CD4-positive, alpha-beta memory T cell (primary cell): ENCODE measurements at regions not wholly inside any gene's neighbourhood (a gene's known extent, or its start where the extent isn't known, plus 50 kb on each side); places are given as distances from the start of the nearest gene placed in this dataset.

ENCODE experiments used
- CTCF ChIA-PET: fragments of 350-600 bp; sonication (Branson Sonifier 250); formaldehyde crosslinking; loops from one replicate; lab custom pipeline; 2021; ENCODE audit warnings: inconsistent platforms; ENCODE audit not compliant: partially characterized antibody; lab: Charles Lee
- POLR2A ChIA-PET: fragments of 350-600 bp; sonication (Branson Sonifier 250); formaldehyde crosslinking; loops from one replicate; lab custom pipeline; 2021; ENCODE audit not compliant: partially characterized antibody; lab: Charles Lee
- DNase-seq, 5 donors: peaks; one replicate each; pipeline versions ENCODE4 v3.0.0 to v3.0.0-alpha.2; 2020 to 2022; ENCODE audit warnings: mixed read lengths in 1 of 5
- H3K27ac ChIP-seq: one replicate; pipeline ENCODE4 v1.7.0; 2013; ENCODE audit warnings: low read depth, low read length
- H3K27me3 ChIP-seq: 2 replicates; pipeline ENCODE4 v1.7.0; 2013; ENCODE audit warnings: mild to moderate bottlenecking, low read length, moderate library complexity; ENCODE audit not compliant: insufficient read depth
- H3K36me3 ChIP-seq: 2 replicates; pipeline ENCODE4 v1.7.0; 2013; ENCODE audit warnings: mild to moderate bottlenecking, low read length, moderate library complexity; ENCODE audit not compliant: insufficient read depth
- H3K4me1 ChIP-seq: 2 replicates; pipeline ENCODE4 v1.7.0; 2013; ENCODE audit warnings: mild to moderate bottlenecking, low read length, moderate library complexity; ENCODE audit not compliant: insufficient read depth
- H3K4me3 ChIP-seq, 2 donors: one replicate each; pipeline ENCODE4 v1.7.0; 2013; ENCODE audit warnings: low read length in 2 of 2, mild to moderate bottlenecking in 1 of 2
- H3K9me3 ChIP-seq, 2 donors: one replicate each; pipeline ENCODE4 v1.7.0; 2013; ENCODE audit warnings: low read length in 2 of 2, control low read depth in 1 of 2; ENCODE audit not compliant: control insufficient read depth in 1 of 2
- H3K27ac Mint-ChIP-seq, 7 donors: one replicate each; pipeline ENCODE4 v1.8.0; 2020 to 2021; ENCODE audit warnings: mixed read lengths in 7 of 7, mild to moderate bottlenecking in 6 of 7, inconsistent platforms in 3 of 7, moderate library complexity in 3 of 7
- H3K27me3 Mint-ChIP-seq, 2 donors: one replicate each; pipeline ENCODE4 v1.8.0; 2020 to 2021; ENCODE audit warnings: mixed read lengths in 2 of 2
- H3K36me3 Mint-ChIP-seq, 2 donors: one replicate each; pipeline ENCODE4 v1.8.0; 2020 to 2021; ENCODE audit warnings: mixed read lengths in 2 of 2, inconsistent platforms in 1 of 2, mild to moderate bottlenecking in 1 of 2
- H3K4me1 Mint-ChIP-seq, 4 donors: one replicate each; pipeline ENCODE4 v1.8.0; 2020 to 2021; ENCODE audit warnings: mixed read lengths in 4 of 4, mild to moderate bottlenecking in 1 of 4
- H3K4me3 Mint-ChIP-seq, 8 donors: one replicate each; pipeline ENCODE4 v1.8.0; 2020 to 2021; ENCODE audit warnings: mixed read lengths in 8 of 8, mild to moderate bottlenecking in 7 of 8, moderate library complexity in 6 of 8, inconsistent platforms in 3 of 8
- H3K9me3 Mint-ChIP-seq, 8 donors: one replicate each; pipeline ENCODE4 v1.8.0; 2020 to 2021; ENCODE audit warnings: mixed read lengths in 8 of 8, mild to moderate bottlenecking in 5 of 8, inconsistent platforms in 3 of 8, moderate library complexity in 1 of 8
- intact Hi-C: fragments of 100-400 bp; cut with micrococcal nuclease; formaldehyde crosslinking; loops from one replicate; pipeline ENCODE4 v1.15.1; 2023

- Mint-ChIP-seq H3K27ac (no peak overlapping the region), H3K4me1 (no peaks in the 10 kb centered on the region), H3K9me3 (no peaks in the 10 kb centered on the region), H3K27me3 (no peaks in the 10 kb centered on the region), H3K4me3 (no peak overlapping the region), H3K36me3 (peaks cover 1 to 7% of the 10 kb centered on the region in 2 donors)
- DNase-seq = no peak
- Histone ChIP-seq H3K27me3 (no peaks in the 10 kb centered on the region), H3K9me3 (no peaks in the 10 kb centered on the region), H3K4me3 (no peak overlapping the region), H3K27ac (no peak overlapping the region), H3K4me1 (no peaks in the 10 kb centered on the region), H3K36me3 (no peaks in the 10 kb centered on the region)
- ChIA-PET CTCF (no interaction called here), POLR2A (no interaction called here)
- intact Hi-C loops = no loop called here
Measured at GRCh38 chr2:18915227-18915626, 325.9 kb upstream of the NT5C1B start.

GRCh38 chr2:18913512-18913911 is 324.1 kb upstream of the NT5C1B start:
- CTCF ChIA-PET = no interaction called here
- Histone ChIP-seq H3K9me3 (no peaks in the 10 kb centered on the region), H3K4me1 (no peaks in the 10 kb centered on the region), H3K4me3 (no peak overlapping the region), H3K27me3 (no peaks in the 10 kb centered on the region), H3K27ac (no peak overlapping the region), H3K36me3 (no peaks in the 10 kb centered on the region)
- intact Hi-C loops = no loop called here
- Mint-ChIP-seq H3K9me3 (no peaks in the 10 kb centered on the region), H3K36me3 (no peaks in the 10 kb centered on the region), H3K27me3 (no peaks in the 10 kb centered on the region), H3K4me3 (no peak overlapping the region), H3K27ac (no peak overlapping the region), H3K4me1 (no peaks in the 10 kb centered on the region)
- no peak for DNase-seq
- POLR2A ChIA-PET = no interaction called here

DNA sequence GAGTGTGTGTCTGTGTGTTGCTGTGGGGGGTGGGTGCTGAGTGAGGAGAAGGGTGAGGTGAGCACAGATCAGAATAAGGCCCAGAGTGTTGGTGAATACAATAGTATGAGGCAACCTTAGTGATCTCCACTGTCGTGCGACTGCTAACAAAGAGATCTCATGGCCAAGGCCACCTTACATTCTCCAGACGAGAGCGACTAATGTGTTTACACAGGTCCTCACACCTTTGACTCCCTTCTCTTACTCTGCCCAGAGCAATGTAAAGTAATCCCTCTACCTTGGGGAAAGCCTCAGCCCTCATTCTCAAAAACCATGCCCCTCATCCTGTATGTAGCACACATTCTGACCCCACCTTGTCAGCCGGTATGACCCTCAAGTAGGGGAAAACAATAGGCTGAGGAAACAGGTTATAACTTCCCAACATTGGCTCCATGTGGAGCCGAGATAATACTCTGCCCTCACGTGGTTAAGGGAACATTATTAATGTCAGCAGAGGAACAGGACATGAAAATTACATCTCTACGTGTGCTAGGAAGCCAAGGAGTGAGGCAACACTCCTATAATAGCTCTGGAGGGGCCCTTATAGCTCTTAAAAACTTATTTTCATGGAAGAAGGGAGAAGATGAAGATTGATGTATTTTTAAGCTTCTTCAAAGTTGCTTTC is 323.0 kb upstream of the NT5C1B start:
- no peaks in the 10 kb centered on the region for H3K9me3 ChIP-seq
- Mint-ChIP-seq H3K36me3 (peaks cover 0 to under 1% of the 10 kb centered on the region in 2 donors), H3K4me1 (no peaks in the 10 kb centered on the region), H3K4me3 (no peak overlapping the region), H3K27me3 (peaks cover 0 to 2% of the 10 kb centered on the region in 2 donors), H3K9me3 (no peaks in the 10 kb centered on the region), H3K27ac (no peak overlapping the region)
- intact Hi-C loops = no loop called here
- no peaks in the 10 kb centered on the region for H3K4me1 ChIP-seq
- H3K4me3 ChIP-seq = no peak overlapping the region
- ChIA-PET POLR2A (no interaction called here), CTCF (no interaction called here)
- H3K27me3 ChIP-seq = no peaks in the 10 kb centered on the region
- no peaks in the 10 kb centered on the region for H3K36me3 ChIP-seq
- H3K27ac ChIP-seq = no peak overlapping the region
- DNase-seq = no peak

- peaks cover 0 to 6% (median under 1%) of the 10 kb centered on the region in 8 donors for H3K9me3 Mint-ChIP-seq
- H3K9me3 ChIP-seq = no peaks in the 10 kb centered on the region
- H3K36me3 Mint-ChIP-seq = peaks cover 0 to 9% of the 10 kb centered on the region in 2 donors
- no peak overlapping the region for H3K4me3 ChIP-seq
- no peak overlapping the region for H3K4me3 Mint-ChIP-seq
- no peak for DNase-seq
- H3K4me1 ChIP-seq = no peaks in the 10 kb centered on the region
- ChIA-PET CTCF (no interaction called here), POLR2A (no interaction called here)
- intact Hi-C loops = no loop called here
- no peak overlapping the region for H3K27ac ChIP-seq
- peaks cover 0 to 2% of the 10 kb centered on the region in 2 donors for H3K27me3 Mint-ChIP-seq
- no peaks in the 10 kb centered on the region for H3K27me3 ChIP-seq
- H3K4me1 Mint-ChIP-seq = no peaks in the 10 kb centered on the region
- no peak overlapping the region for H3K27ac Mint-ChIP-seq
- H3K36me3 ChIP-seq = no peaks in the 10 kb centered on the region
Measured at GRCh38 chr2:18911416-18911815, 322.0 kb upstream of the NT5C1B start.

- no peaks in the 10 kb centered on the region for H3K4me1 ChIP-seq
Measured at GRCh38 chr2:18910843-18911242, 321.5 kb upstream of the NT5C1B start.

GRCh38 chr2:18907937-18908336 is 318.6 kb upstream of the NT5C1B start:
- DNase-seq = no peak
- H3K4me3 Mint-ChIP-seq = no peak overlapping the region
- peaks cover 0 to 17% of the 10 kb centered on the region in 2 donors for H3K36me3 Mint-ChIP-seq

More at GRCh38 chr2:18910843-18911242, 321.5 kb upstream of the NT5C1B start:
- Histone ChIP-seq H3K27ac (no peak overlapping the region), H3K27me3 (no peaks in the 10 kb centered on the region), H3K36me3 (no peaks in the 10 kb centered on the region), H3K4me3 (no peak overlapping the region), H3K9me3 (no peaks in the 10 kb centered on the region)
- H3K36me3 Mint-ChIP-seq = peaks cover 0 to 15% of the 10 kb centered on the region in 2 donors
- no peaks in the 10 kb centered on the region for H3K4me1 Mint-ChIP-seq
- H3K9me3 Mint-ChIP-seq = peaks cover 0 to 7% (median 3%) of the 10 kb centered on the region in 8 donors
- ChIA-PET POLR2A (no interaction called here), CTCF (no interaction called here)
- H3K4me3 Mint-ChIP-seq = no peak overlapping the region
- H3K27me3 Mint-ChIP-seq = peaks cover 0 to 2% of the 10 kb centered on the region in 2 donors
- intact Hi-C loops = no loop called here
- no peak for DNase-seq
- H3K27ac Mint-ChIP-seq = no peak overlapping the region

GRCh38 chr2:18907508-18907907 is 318.1 kb upstream of the NT5C1B start:
- Mint-ChIP-seq H3K9me3 (peaks cover 0 to 11% (median 6%) of the 10 kb centered on the region in 8 donors), H3K27me3 (peaks cover 0 to 2% of the 10 kb centered on the region in 2 donors), H3K4me1 (no peaks in the 10 kb centered on the region), H3K27ac (peak overlapping the region in 1 of 7 donors; percentile 19), H3K36me3 (peaks cover 0 to 17% of the 10 kb centered on the region in 2 donors), H3K4me3 (no peak overlapping the region)
- Histone ChIP-seq H3K4me3 (no peak overlapping the region), H3K9me3 (no peaks in the 10 kb centered on the region), H3K27ac (no peak overlapping the region), H3K4me1 (no peaks in the 10 kb centered on the region), H3K27me3 (no peaks in the 10 kb centered on the region), H3K36me3 (no peaks in the 10 kb centered on the region)
- no peak for DNase-seq
- ChIA-PET CTCF (no interaction called here), POLR2A (no interaction called here)
- intact Hi-C loops = no loop called here

More at GRCh38 chr2:18907937-18908336, 318.6 kb upstream of the NT5C1B start:
- H3K27me3 ChIP-seq = no peaks in the 10 kb centered on the region
- no peak overlapping the region for H3K27ac ChIP-seq
- Mint-ChIP-seq H3K4me1 (no peaks in the 10 kb centered on the region), H3K27me3 (peaks cover 0 to 2% of the 10 kb centered on the region in 2 donors), H3K27ac (peak overlapping the region in 1 of 7 donors; percentile 19), H3K9me3 (peaks cover 0 to 11% (median 6%) of the 10 kb centered on the region in 8 donors)
- no peaks in the 10 kb centered on the region for H3K4me1 ChIP-seq
- intact Hi-C loops = no loop called here
- H3K36me3 ChIP-seq = no peaks in the 10 kb centered on the region
- ChIA-PET CTCF (no interaction called here), POLR2A (no interaction called here)
- no peaks in the 10 kb centered on the region for H3K9me3 ChIP-seq
- no peak overlapping the region for H3K4me3 ChIP-seq
